Activated T-helper 17 cell treated with anti-CD3 and anti-CD28 coated beads, Interleukin-2, amount 50 U/mL, for 72 hours (primary cell): ENCODE measurements at regions not wholly inside any gene's neighbourhood (a gene's known extent, or its start where the extent isn't known, plus 50 kb on each side); places are given as distances from the start of the nearest gene placed in this dataset.
"Not testable (repeated sequence)": the region's sequence is repeated elsewhere in the genome, so short reads cannot be mapped to it uniquely, and the experiment has no call there.

ENCODE experiments used
- ATAC-seq: fragments of 150-1000 bp; cut with Tn5 transposase; replicated peaks from 2 replicates; pipeline ENCODE4 v1.10.0; 2021; ENCODE audit warnings: mild to moderate bottlenecking, moderate library complexity
- H3K27ac Mint-ChIP-seq: one replicate; pipeline ENCODE4 v1.8.0; 2022; ENCODE audit warnings: mixed read lengths
- H3K27me3 Mint-ChIP-seq: one replicate; pipeline ENCODE4 v1.8.0; 2022; ENCODE audit warnings: mixed read lengths
- H3K36me3 Mint-ChIP-seq: one replicate; pipeline ENCODE4 v1.8.0; 2022; ENCODE audit warnings: low read depth, mild to moderate bottlenecking, mixed read lengths
- H3K4me1 Mint-ChIP-seq: one replicate; pipeline ENCODE4 v1.8.0; 2022; ENCODE audit warnings: mixed read lengths
- H3K4me3 Mint-ChIP-seq: one replicate; pipeline ENCODE4 v1.8.0; 2022; ENCODE audit warnings: mild to moderate bottlenecking, mixed read lengths
- H3K9me3 Mint-ChIP-seq: one replicate; pipeline ENCODE4 v1.8.0; 2022; ENCODE audit warnings: mixed read lengths

DNA sequence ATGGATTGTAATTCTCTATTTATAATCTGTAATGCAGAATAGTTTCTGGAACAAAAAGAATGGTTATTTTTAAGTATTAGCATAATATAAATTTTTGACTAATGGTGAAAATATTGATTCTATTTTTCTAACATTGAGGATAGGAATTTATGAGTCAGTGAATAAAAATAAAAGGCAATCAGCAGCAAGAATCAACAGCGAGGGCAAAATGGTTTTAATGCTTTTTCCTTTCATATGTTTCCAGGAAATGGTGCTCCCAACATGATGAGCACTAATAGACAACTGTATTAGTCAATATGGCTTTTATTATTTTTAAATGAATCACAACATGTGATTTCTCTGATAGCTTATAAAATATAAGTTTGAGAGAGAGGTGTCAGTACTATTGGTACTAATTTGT is 90.7 kb upstream of the TFPI start:
- Mint-ChIP-seq H3K4me3 (no peak overlapping the region), H3K27me3 (no peaks in the 10 kb centered on the region), H3K27ac (no peak overlapping the region), H3K4me1 (no peaks in the 10 kb centered on the region), H3K36me3 (no peaks in the 10 kb centered on the region), H3K9me3 (no peaks in the 10 kb centered on the region)
- no peak for ATAC-seq

DNA sequence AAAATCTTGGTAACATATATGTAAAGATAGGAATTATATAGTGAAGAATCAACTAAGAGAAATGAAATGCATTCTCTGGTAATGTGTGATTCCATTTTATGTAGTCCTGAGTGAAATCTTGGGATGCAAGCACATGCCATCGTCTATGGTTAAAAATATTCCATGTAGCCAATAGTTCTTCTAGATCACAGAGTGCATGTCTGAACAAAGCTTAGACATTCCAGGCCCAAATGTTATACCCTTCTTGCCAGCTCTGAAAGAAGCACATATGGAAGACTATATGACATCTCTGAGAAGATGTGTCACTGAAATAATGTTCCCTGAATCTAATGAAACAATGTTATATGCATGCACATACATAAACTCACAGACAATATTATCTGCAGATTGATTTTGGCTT is 92.3 kb upstream of the TFPI start:
- Mint-ChIP-seq H3K4me1 (no peaks in the 10 kb centered on the region), H3K36me3 (no peaks in the 10 kb centered on the region), H3K9me3 (no peaks in the 10 kb centered on the region), H3K27me3 (no peaks in the 10 kb centered on the region), H3K4me3 (no peak overlapping the region), H3K27ac (no peak overlapping the region)
- ATAC-seq: no peak

DNA sequence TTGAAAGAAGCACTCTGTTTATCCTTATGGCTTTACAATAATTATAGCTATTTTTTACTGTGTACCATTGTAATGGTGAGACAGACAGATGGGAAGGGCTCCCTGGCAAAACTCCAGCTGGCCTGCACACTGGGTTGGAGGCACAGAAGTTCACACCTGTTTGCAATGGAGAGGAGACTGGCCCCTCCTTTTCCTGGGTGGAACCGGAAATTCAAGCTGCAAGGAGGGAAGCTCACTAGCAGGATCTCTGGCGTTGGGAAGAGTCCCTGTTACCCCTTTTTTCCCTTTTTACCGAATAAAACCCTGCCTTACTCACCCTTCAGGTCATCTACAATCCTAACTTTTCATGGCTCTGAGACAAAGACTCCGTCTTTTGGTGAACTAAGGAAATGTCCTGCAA is 100.3 kb upstream of the TFPI start:
- Mint-ChIP-seq H3K9me3 (no peaks in the 10 kb centered on the region), H3K27me3 (no peaks in the 10 kb centered on the region), H3K36me3 (no peaks in the 10 kb centered on the region), H3K4me3 (no peak overlapping the region), H3K4me1 (no peaks in the 10 kb centered on the region), H3K27ac (no peak overlapping the region)
- ATAC-seq: no peak

DNA sequence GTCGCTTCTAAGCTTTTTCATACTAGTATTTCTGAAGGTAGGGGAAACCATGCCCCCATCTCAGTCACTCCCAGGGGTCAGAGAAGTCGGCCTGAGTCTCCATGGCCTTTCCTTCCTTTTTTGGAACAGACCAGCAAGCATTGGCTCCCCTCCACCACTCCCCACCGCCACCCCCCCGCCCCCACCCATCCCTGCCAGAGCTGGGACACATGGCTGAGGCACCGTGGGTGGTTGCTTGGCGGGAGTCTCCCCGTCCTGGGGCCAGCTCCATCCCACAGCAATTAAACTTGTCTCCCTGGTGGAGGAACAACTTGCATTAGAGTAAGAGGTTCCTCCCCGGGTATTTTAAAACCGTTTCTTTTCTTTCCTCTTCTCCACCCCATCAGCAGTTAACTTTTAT is 100.8 kb upstream of the TFPI start:
- H3K4me3 Mint-ChIP-seq: no peak overlapping the region
- H3K4me1 Mint-ChIP-seq: no peaks in the 10 kb centered on the region
- no peaks in the 10 kb centered on the region for H3K36me3 Mint-ChIP-seq

DNA sequence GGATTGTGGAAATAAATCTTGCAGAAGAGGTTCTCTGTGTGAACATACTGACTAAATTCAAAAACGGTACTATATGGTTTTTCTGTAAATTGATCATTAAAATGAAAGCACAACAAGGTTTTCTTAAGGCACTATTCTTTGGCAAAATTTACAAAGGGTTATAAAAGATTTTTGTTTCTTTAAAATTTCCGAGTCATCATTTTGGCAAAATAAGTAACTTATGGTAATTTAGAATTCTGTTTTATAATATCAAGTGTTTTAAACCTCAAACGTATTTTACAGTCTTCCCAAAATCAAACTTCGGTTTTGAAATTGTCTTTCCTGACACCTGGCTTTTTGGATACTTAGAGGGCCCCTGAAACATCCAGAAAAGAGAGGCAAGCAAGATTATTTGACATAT is 101.9 kb upstream of the TFPI start:
- Mint-ChIP-seq H3K27me3 (no peaks in the 10 kb centered on the region), H3K4me3 (no peak overlapping the region), H3K36me3 (no peaks in the 10 kb centered on the region), H3K9me3 (no peaks in the 10 kb centered on the region), H3K27ac (no peak overlapping the region), H3K4me1 (no peaks in the 10 kb centered on the region)
- no peak for ATAC-seq

More for the DNA sequence above, 100.8 kb upstream of the TFPI start:
- ATAC-seq: no peak
- Mint-ChIP-seq H3K27ac (no peak overlapping the region), H3K27me3 (no peaks in the 10 kb centered on the region), H3K9me3 (no peaks in the 10 kb centered on the region)

DNA sequence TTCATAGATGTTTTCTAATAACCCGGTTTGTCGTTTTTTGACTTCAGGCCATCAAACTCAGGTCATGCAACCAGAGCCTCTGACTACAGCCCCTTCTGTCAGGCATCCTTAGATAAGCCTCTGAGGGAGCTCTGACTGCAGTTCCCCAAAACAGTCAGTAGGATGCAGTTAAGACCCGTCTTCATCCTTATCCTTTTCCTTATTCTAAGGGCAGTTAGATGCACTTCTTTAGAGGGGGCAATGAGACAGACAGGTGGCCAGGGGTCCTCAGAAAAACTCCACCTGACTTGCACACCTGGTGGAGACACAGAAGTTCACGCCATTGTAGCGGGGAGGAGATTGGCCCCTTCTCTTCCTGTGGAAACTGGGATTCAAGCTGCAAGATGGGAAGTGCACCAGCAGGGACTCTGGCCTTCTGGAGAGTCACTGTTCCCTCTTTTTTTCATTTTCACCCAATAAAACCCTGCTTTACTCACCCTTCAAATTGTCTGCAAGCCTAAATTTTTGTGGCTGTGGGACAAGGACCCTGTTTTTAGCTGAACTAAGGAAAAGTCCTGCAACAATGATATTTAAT is 104.8 kb upstream of the TFPI start:
- Mint-ChIP-seq H3K9me3 (peaks cover 4% of the 10 kb centered on the region), H3K36me3 (no peaks in the 10 kb centered on the region), H3K4me1 (no peaks in the 10 kb centered on the region)

DNA sequence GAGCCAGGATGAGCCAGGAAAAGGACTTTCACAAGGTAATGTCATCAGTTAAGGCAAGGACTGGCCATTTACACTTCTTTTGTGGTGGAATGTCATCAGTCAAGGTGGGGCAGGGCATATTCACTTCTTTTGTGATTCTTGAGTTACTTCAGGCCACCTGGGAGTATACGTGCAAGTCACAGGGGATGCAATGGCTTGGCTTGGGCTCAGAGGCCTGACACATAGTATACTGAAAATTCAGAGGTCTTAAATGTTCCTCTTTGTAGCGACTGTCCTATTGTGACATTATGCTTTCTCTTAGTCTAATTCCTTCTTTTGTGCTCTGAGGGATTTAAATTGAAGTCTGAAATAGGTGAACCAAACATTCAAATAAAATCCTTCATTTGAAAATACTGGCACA is 121.8 kb upstream of the TFPI start:
- H3K27ac Mint-ChIP-seq, H3K36me3 Mint-ChIP-seq, ATAC-seq, H3K4me1 Mint-ChIP-seq, H3K27me3 Mint-ChIP-seq, H3K9me3 Mint-ChIP-seq, H3K4me3 Mint-ChIP-seq: not testable (repeated sequence)

More for the DNA sequence above, 104.8 kb upstream of the TFPI start:
- Mint-ChIP-seq H3K4me3 (no peak overlapping the region), H3K27ac (no peak overlapping the region), H3K27me3 (no peaks in the 10 kb centered on the region)
- ATAC-seq: no peak

DNA sequence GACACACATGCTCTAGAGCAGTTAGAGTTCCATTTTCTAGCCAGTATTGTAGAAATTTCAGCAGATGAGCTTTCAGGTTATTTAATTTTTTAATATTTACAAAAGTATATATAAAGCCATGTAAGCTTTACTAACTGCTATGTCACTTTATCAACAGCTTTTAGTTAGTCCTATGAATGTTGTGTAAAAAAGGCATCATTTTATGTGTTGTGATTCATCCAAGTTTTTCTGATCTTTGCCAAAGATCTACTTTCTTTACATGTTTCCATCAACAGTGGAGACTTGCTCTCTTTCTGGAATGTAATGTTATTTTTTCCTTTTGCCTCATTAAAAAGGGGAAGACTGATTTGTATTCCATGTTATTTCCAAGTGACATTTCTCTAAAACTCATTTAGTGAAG is 125.2 kb upstream of the TFPI start:
- Mint-ChIP-seq H3K27me3 (no peaks in the 10 kb centered on the region), H3K9me3 (no peaks in the 10 kb centered on the region), H3K36me3 (no peaks in the 10 kb centered on the region), H3K4me1 (no peaks in the 10 kb centered on the region), H3K4me3 (no peak overlapping the region), H3K27ac (no peak overlapping the region)
- no peak for ATAC-seq

DNA sequence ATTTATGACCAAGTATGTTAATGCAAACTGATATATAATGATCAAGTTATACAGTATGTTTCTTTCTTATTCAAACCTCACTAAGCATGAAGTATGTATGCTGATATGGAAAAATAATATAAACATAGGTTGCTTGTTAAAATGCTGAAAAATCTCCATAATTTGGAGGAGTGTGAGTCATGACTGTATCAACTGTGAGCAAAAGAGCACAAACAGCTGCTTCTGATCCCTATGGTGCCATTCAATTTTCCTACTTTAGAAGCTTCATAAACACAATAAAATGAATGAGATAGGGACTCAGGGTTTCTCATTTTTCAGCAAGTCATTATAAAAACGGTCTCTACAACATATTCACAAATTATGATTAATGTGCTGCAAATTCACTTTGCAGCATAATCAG is 129.9 kb upstream of the TFPI start:
- Mint-ChIP-seq H3K4me3 (no peak overlapping the region), H3K27ac (no peak overlapping the region), H3K9me3 (no peaks in the 10 kb centered on the region), H3K36me3 (no peaks in the 10 kb centered on the region), H3K4me1 (no peaks in the 10 kb centered on the region), H3K27me3 (no peaks in the 10 kb centered on the region)
- no peak for ATAC-seq

DNA sequence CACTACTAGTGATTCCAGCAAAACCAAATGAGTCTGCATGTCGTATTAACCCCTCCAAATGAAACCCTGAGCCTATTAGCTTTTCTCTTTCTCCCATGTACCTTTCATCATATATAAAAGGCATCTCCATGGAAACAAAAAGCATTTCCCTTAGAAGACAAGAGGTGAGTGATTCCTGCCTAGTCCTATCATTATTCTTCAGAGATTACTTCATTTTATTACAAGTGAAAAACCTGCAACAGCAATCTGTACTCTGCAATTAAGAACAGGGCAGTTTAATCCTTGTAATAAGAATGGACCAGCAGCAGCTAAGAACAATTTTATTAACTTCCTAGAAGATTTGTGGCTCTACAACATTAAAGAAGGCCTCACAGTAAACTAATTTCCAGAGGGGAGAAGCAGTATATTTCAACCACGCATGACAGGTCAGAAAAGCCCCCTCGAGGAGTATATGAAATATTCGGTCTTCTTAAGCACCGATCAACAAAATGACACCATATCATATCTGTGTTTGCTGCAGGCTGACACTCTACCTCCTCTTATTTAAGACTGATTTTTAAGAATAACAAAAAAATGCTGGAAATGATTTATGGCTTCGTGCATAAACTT is 132.3 kb upstream of the TFPI start:
- Mint-ChIP-seq H3K9me3 (peaks cover 7% of the 10 kb centered on the region), H3K27me3 (no peaks in the 10 kb centered on the region), H3K27ac (no peak overlapping the region), H3K4me3 (no peak overlapping the region), H3K4me1 (no peaks in the 10 kb centered on the region), H3K36me3 (no peaks in the 10 kb centered on the region)
- no peak for ATAC-seq

DNA sequence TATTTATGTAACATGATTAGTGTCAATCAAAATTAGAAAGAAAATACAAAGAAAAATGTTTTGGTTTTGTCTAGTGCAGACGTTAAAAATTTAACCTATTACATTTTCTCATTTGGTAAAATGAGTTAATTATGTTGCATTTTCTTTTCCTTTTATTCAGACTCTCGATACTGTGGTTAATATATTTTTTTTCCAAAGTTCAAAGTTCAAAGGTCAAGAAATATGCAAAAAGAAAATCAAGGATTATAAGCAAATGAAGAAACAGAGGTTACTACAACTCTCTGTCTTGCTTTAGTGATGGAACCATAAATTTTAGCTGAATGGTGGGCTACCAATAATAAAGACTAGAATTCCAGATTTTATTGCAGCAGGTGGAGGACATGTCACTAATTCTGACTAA is 133.3 kb upstream of the TFPI start:
- Mint-ChIP-seq H3K9me3 (peaks cover 7% of the 10 kb centered on the region), H3K27me3 (no peaks in the 10 kb centered on the region), H3K4me1 (no peaks in the 10 kb centered on the region), H3K36me3 (no peaks in the 10 kb centered on the region), H3K27ac (no peak overlapping the region), H3K4me3 (no peak overlapping the region)
- no peak for ATAC-seq

DNA sequence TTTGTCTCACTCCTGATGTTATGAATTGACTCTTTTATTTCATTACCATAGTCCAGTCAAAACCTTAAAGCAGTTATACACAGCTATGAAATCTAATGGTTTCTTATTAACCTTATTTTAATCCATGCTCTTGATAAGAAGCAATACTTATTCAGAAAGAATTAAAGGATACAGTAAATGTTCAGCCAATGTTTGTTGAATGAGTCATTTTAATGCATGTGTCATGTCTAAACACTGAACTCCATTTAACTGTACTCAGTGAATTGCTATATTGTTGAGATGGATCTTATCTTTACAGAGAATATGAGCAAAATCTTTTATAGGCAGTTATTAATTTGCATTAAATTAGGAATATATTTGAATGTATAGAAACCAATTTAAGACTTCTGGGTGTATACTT is 135.1 kb upstream of the TFPI start:
- Mint-ChIP-seq H3K27me3 (no peaks in the 10 kb centered on the region), H3K4me1 (no peaks in the 10 kb centered on the region), H3K9me3 (peaks cover 7% of the 10 kb centered on the region), H3K4me3 (no peak overlapping the region), H3K36me3 (no peaks in the 10 kb centered on the region), H3K27ac (no peak overlapping the region)
- no peak for ATAC-seq

DNA sequence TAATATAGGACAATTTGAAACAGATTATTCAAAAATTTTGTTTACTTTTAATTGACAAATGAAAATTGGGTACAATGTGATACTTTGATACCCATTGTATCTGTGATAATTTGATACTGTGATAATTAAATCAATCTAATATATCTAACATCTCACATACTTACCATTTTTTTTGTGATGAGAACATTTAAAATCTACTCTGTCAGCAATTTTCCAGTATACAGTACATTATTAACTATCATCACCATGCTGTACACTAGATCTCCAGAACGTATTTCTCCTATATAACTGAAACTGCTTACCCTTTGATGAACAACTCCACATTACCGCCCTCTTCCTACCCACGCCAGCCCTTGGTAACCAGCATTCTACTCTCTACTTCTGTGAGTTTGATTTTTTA is 139.7 kb upstream of the TFPI start:
- no peaks in the 10 kb centered on the region for H3K36me3 Mint-ChIP-seq
- H3K4me3 Mint-ChIP-seq: no peak overlapping the region
- no peak for ATAC-seq
- no peaks in the 10 kb centered on the region for H3K27me3 Mint-ChIP-seq
- H3K4me1 Mint-ChIP-seq: no peaks in the 10 kb centered on the region
- H3K27ac Mint-ChIP-seq: no peak overlapping the region
- peaks cover 7% of the 10 kb centered on the region for H3K9me3 Mint-ChIP-seq

DNA sequence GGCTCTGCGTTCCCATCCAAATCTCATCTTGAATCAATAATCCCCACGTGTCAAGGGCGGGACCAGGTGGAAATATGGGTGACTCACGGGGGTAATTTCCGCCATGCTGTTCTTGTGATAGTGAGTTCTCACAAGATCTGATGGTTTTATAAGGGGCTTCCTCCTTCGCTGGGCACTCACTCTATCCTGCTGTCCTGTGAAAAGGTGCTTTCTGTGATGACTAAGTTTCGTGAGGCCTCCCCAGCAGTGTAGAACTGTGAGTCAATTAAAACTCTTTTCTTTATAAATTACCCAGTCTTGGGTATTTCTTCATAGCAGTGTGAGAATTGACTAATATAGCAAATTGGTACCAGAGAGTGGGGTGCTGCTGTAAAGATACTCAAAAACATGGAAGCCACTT is 142.4 kb upstream of the TFPI start:
- H3K36me3 Mint-ChIP-seq, H3K27ac Mint-ChIP-seq, ATAC-seq, H3K27me3 Mint-ChIP-seq, H3K4me1 Mint-ChIP-seq, H3K9me3 Mint-ChIP-seq, H3K4me3 Mint-ChIP-seq: not testable (repeated sequence)

DNA sequence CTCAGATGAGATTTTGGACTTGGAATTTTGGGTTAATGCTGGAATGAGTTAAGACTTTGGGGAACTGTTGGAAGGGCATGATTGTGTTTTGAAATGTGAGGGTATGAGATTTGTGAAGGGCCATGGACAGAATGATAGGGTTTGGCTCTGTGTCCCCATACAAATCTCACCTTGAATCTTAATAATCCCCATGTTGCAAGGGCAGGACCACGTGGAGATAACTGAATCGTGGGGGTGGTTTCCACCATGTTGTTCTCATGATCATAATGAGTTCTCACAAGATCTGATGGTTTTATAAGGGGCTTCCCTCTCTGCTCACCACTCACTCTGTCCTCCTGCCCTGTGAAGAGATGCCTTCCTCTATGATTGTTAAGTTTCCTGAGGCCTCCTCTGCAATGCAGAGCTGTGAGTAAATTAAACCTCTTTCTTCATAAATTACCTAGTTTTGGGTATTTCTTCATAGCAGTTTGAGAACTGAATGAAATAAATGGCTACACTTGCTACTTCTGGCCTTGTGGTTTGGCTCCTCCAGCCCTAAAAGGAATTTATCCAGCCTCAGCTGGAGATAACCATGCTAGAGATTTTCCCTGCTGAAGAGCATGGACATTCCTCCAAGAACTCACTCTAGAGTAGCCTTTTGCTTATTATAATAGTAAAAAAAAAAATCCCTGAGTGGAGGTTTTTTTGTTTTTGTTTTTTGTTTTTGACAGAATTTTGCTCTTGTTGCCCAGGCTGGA is 144.3 kb upstream of the TFPI start:
- Mint-ChIP-seq H3K27me3 (no peaks in the 10 kb centered on the region), H3K4me3 (no peak overlapping the region), H3K9me3 (peaks cover 8% of the 10 kb centered on the region), H3K4me1 (no peaks in the 10 kb centered on the region), H3K36me3 (no peaks in the 10 kb centered on the region), H3K27ac (no peak overlapping the region)
- no peak for ATAC-seq
